ENCODE measurements at regions not wholly inside any gene's neighbourhood (a gene's known extent, or its start where the extent isn't known, plus 50 kb on each side); places are given as distances from the start of the nearest gene placed in this dataset.
"Not testable (repeated sequence)": the region's sequence is repeated elsewhere in the genome, so short reads cannot be mapped to it uniquely, and the experiment has no call there.

DNA sequence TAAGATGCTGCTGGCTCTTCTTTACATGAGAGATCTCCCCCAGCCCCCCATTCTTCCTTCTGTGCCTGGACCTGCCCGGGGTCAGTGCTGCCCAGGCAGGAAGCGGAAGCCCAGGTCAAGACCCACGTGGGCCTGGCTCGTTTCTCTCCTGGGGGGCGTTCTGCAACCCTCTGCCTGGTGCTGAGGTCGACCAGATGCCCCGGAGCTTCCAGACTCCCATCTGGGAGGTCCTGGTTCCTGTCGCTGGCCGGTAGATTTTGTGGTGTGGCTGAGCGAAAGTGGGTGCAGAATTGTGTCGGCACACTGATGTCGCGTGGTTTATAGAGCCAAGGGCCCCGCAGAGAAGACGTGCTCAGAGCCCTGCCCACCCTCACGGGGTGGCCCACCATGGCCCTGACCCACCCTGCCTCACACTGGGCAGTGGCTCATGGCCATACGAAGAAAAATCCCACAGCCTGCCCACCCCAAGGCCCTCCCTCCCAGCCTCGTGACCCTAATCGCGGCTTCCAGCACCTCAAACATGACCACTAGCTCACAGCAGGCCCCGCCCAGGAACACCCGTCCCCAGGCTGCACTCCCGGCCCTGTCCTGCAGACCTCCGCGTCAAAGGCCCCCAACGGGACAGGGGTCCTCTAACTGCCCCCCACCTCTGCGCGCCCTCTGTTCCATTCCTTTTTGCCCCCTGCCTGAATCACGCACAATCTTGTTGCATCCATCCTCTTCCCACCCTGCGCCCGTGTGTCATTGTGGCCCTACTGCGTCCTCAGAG is 443.2 kb upstream of the ZNF722 start:
- DNase-seq; H3K27ac ChIP-seq; H3K4me1 ChIP-seq; intact Hi-C loops (cut with DNase I; ENCODE audit: low total_unique reads); H3K4me3 ChIP-seq; H3K27me3 ChIP-seq; H3K36me3 ChIP-seq: not testable (repeated sequence)
- H3K9me3 ChIP-seq: peaks cover 0 to 23% (median 5%) of the 10 kb centered on the region in 4 donors
- 74 to 87% (median 80%) methylated on average over 4 to 20 of the region's 32 CpGs; no CpG with 5 or more reads in 1 of the 5 donors for WGBS, 5 donors

GRCh38 chr7:63556223-63556622 is 442.4 kb upstream of the ZNF722 start:
- H3K27ac ChIP-seq; H3K4me1 ChIP-seq; H3K27me3 ChIP-seq; H3K36me3 ChIP-seq; DNase-seq; intact Hi-C loops (cut with DNase I; ENCODE audit: low total_unique reads); H3K4me3 ChIP-seq: not testable (repeated sequence)
- WGBS, 5 donors: 56 to 100% (median 72%) methylated on average over 1 to 6 of the region's 24 CpGs; no CpG with 5 or more reads in 2 of the 5 donors
- H3K9me3 ChIP-seq: peaks cover 0 to 30% (median 8%) of the 10 kb centered on the region in 4 donors

DNA sequence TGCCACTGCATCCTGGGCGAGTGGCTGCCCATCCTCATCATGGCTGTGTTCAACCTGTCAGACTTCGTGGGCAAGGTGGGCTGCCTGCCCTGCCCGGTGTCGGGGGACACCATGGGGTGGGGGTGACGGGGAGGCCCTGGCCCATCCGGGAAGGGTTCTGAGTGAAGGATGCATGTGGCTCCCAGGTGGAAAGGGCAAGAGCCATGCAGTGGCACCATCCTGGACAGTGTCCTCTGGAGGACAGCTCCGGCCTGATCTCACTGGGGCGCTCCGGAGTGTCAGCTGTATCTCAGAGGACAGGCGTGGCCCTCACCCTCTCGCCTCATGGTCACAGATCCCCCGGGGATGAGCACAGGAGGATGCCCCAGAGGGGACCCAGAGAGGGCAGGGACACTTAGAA is 439.6 kb upstream of the ZNF722 start:
- peaks cover 0 to 44% (median 14%) of the 10 kb centered on the region in 4 donors for H3K9me3 ChIP-seq
- H3K4me1 ChIP-seq; H3K36me3 ChIP-seq; H3K4me3 ChIP-seq; H3K27ac ChIP-seq; H3K27me3 ChIP-seq; intact Hi-C loops (cut with DNase I; ENCODE audit: low total_unique reads): not testable (repeated sequence)
- WGBS, 5 donors: 83 to 97% (median 92%) methylated on average over 3 to 9 of the region's 12 CpGs
- DNase-seq: peak in 1 of 2 donors; percentile 13

DNA sequence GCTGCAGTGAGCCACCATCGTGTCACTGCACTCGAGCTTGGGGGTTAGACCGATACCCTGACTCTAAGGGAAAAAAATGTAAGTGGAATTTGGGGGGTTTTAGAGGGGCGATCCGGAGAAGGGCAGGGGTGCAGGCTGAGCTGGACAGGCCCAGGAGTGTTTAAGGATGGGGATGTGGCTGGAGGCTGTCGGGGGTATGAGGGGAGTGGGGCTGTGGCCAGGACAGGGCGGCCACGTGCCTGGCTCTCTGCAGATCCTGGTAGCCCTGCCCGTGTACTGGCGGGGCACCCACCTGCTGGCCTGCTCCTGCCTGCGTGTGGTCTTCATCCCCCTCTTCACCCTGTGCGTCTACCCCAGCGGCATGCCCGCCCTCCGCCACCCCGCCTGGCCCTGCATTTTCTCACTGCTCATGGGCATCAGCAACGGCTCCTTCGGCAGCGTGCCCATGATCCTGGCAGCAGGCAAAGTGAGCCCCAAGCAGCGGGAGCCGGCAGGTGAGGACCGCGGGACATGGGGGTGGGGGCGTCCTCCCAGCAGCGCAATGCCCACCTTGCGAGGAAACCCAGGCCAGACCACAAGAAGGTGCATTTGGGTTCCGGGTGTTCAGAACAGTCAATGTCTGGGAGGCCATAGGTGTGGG is 438.7 kb upstream of the ZNF722 start:
- peaks cover 0 to 50% (median 16%) of the 10 kb centered on the region in 4 donors for H3K9me3 ChIP-seq
- H3K27ac ChIP-seq; H3K36me3 ChIP-seq; intact Hi-C loops (cut with DNase I; ENCODE audit: low total_unique reads); H3K4me1 ChIP-seq; H3K27me3 ChIP-seq; H3K4me3 ChIP-seq: not testable (repeated sequence)
- 90 to 95% (median 95%) methylated on average over 16 to 25 of the region's 27 CpGs for WGBS, 5 donors
- DNase-seq: peak in 1 of 2 donors; percentile 8

DNA sequence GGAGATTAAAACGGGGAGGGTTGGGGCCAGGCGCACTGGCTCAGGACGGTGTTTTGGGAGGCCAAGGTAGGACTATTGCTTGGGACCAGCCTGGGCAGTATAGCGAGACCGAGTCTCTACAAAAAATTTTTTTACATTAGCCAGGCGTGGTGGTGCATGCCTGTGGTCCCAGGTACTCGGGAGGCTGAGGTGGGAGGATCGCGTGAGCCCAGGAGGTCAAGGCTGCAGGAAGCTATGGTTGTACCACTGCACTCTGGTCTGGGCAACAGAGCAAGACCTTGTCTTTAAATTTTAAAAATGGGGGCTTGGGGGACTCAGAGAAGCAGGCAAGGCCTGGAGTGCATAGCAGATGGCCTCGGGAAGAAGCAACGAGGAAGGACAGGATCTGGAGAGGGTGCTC is 436.7 kb upstream of the ZNF722 start:
- WGBS, 5 donors: 66 to 89% (median 72%) methylated on average over 4 to 6 of the region's 11 CpGs
- intact Hi-C loops (cut with DNase I; ENCODE audit: low total_unique reads): not testable (repeated sequence)

GRCh38 chr7:63562364-63563060 is 436.1 kb upstream of the ZNF722 start:
- peak in 1 of 2 donors; percentile 14 for DNase-seq
- H3K27me3 ChIP-seq; H3K36me3 ChIP-seq; H3K4me3 ChIP-seq; intact Hi-C loops (cut with DNase I; ENCODE audit: low total_unique reads); H3K4me1 ChIP-seq; H3K27ac ChIP-seq: not testable (repeated sequence)
- WGBS, 5 donors: 80 to 90% (median 90%) methylated on average over 6 to 26 of the region's 26 CpGs
- peaks cover 0 to 58% (median 29%) of the 10 kb centered on the region in 4 donors for H3K9me3 ChIP-seq

More for the DNA sequence above, 436.7 kb upstream of the ZNF722 start:
- not testable (repeated sequence) for H3K27ac ChIP-seq, H3K27me3 ChIP-seq, H3K4me1 ChIP-seq, DNase-seq, H3K4me3 ChIP-seq, H3K36me3 ChIP-seq
- H3K9me3 ChIP-seq: peaks cover 0 to 54% (median 25%) of the 10 kb centered on the region in 4 donors

- DNase-seq: peak in 1 of 2 donors; percentile 15
- 80 to 93% (median 89%) methylated on average over 2 to 28 of the region's 31 CpGs for WGBS, 5 donors
- H3K27me3 ChIP-seq; intact Hi-C loops (cut with DNase I; ENCODE audit: low total_unique reads); H3K4me1 ChIP-seq; H3K27ac ChIP-seq; H3K36me3 ChIP-seq; H3K4me3 ChIP-seq: not testable (repeated sequence)
- H3K9me3 ChIP-seq: peaks cover 0 to 65% (median 34%) of the 10 kb centered on the region in 4 donors
These were observed 435.3 kb upstream of the ZNF722 start for GRCh38 chr7:63563151-63563940.

DNA sequence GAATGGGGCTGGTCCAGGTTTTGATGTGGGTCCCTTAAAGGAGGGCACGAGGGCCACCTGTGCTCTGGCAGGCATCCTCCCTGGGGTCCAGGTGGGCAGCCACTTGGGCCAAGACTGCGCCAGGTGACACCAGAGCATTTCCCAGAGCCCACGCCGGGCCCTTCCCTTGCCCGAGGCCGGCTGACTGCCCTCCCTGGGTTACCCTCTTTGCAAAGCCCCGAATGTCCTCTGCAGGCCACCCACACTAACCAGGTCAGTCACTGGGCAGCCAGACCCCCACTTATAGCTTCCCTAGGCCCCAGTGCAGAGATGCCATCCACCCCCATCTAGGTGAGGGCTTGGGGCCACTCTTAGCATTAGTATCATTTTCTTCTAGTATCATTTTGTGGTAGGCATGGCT is 433.8 kb upstream of the ZNF722 start:
- H3K27ac ChIP-seq; H3K4me1 ChIP-seq; H3K27me3 ChIP-seq; intact Hi-C loops (cut with DNase I; ENCODE audit: low total_unique reads); H3K4me3 ChIP-seq; H3K36me3 ChIP-seq: not testable (repeated sequence)
- peak in 1 of 2 donors; percentile 5 for DNase-seq
- peaks cover 0 to 65% (median 36%) of the 10 kb centered on the region in 4 donors for H3K9me3 ChIP-seq
- WGBS, 5 donors: 85 to 100% (median 87%) methylated on average over 3 to 6 of the region's 7 CpGs

DNA sequence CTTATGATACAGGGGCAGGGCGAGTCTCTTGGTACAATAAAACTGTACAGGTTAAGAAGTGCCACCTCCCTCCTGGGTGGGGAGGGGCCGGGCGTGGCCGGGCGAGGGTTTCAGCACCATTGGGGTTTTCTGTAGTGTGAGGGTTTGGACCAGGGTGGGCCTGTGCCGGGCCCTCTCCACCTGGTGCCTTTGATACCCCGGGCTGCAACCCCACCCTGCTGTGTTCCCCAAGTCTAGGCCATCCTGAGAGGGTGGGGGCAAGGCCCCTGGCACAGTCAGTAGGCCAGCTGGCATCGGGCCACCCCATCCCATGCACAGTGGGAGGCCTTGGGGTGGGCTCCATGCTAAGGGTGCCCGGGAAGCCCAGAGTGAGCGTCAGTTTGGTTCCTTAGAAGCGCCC is 431.8 kb upstream of the ZNF722 start:
- not testable (repeated sequence) for DNase-seq
- H3K9me3 ChIP-seq: peaks cover 0 to 68% (median 43%) of the 10 kb centered on the region in 4 donors

GRCh38 chr7:63567636-63568035 is 431.0 kb upstream of the ZNF722 start:
- 83 to 98% (median 95%) methylated on average over 12 to 25 of the region's 25 CpGs for WGBS, 5 donors
- H3K4me3 ChIP-seq; H3K27ac ChIP-seq; H3K27me3 ChIP-seq; intact Hi-C loops (cut with DNase I; ENCODE audit: low total_unique reads); H3K4me1 ChIP-seq; DNase-seq; H3K36me3 ChIP-seq: not testable (repeated sequence)
- peaks cover 0 to 69% (median 44%) of the 10 kb centered on the region in 4 donors for H3K9me3 ChIP-seq

More for the DNA sequence above, 431.8 kb upstream of the ZNF722 start:
- intact Hi-C loops (cut with DNase I; ENCODE audit: low total_unique reads); H3K36me3 ChIP-seq; H3K27me3 ChIP-seq; H3K4me3 ChIP-seq; H3K4me1 ChIP-seq; H3K27ac ChIP-seq: not testable (repeated sequence)
- 64 to 81% (median 68%) methylated on average over 7 to 11 of the region's 11 CpGs for WGBS, 5 donors

Data from stomach (tissue), 8 donors.